ENCODE measurements at regions not wholly inside any gene's neighbourhood (a gene's known extent, or its start where the extent isn't known, plus 50 kb on each side); places are given as distances from the start of the nearest gene placed in this dataset.
"Not testable (repeated sequence)": the region's sequence is repeated elsewhere in the genome, so short reads cannot be mapped to it uniquely, and the experiment has no call there.

DNA sequence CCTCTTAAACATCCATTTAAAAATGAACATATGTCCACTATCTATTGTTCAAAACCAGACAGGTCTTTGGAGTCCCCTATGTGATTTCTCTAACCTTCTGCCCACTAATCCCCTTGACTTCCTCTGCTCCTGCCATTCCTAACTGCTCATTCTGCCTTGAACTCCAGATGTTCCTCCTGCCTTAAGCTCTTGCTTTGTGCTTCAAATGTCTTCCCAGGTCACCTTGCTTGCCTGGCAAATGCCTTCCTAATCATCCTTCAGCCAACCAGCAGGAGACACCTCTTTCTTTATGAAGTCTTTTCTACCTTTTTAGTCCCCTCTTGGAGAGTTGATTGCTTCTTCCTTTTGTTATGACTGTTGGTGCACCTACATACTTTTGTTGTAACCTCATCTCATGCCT is 1043.0 kb upstream of the CHAC2 start:
- DNase-seq (ENCODE audit: low spot score) = no peak

DNA sequence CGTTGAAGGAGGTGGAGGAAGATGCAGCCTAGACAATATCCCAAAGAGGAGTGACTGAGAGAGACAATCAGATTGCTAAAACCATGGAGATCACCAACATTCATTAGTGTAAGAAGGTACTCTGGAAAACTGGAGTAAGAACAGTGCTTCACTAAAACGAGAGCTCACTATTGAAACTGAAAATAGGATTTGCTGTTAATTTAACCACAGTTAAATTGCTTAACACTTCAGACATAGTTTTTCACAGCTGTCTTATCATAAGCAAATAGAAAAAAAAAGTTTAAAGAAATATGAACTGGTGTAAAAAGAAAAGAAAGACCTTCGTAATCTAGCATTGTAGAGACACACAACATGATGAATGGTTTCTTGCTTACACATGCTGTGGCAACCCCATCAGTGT is 1049.8 kb upstream of the CHAC2 start:
- no peak for DNase-seq (ENCODE audit: low spot score)

DNA sequence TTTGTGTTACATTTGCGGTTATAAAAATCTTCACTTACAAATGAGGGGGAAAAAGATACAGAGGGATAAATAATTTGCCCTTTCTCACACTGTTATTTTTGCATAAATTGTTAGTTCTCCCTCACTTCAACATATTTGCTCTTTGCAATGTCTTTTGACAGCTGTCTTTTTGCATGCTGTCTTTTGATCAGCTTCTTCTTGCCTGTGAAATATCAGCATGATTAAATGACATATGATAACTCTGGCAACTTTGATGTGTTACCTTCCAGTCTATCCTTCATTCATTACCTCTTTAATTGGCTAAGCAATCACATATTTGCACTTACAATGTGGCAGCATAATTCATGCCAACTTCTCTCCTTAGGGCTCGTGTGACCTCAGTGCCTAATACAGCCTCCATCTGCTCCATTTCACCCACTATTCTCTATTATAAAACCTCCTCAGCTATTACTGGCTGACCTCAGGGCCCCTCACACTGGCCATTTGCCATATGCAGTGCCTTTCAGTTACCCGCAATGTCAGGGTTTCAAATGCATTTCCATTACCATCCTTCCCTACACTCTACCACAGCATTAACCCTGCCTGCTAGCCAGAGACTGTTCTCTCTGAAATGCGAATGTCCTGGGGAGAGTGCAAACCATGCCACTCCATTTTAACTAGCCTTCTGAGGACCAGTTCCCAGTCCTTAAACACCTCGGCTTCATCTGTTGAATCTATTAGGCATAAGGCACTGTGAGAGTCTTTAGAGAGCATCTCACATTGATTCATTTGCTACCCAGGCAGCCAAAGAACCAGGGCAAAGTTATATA is 1056.6 kb upstream of the CHAC2 start:
- no peak for DNase-seq (ENCODE audit: low spot score)

DNA sequence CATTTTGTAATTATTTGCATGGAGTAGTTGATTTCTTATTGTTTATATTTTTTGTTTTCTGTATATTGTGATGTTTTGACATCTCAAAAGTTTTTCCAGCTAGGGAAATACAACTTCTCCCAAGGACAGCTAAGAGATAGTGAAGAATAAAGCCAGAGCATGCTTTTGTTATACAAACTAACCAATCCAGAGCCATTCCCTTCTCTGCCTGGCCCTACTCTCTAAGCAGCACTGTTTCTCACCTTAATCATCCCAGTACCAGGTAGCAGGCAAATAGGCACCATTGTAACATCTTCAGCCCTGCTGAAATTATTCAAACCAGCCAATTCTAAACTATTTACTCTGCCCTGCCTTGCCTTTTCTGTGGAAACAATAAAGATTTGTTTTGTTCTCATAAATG is 1063.4 kb upstream of the CHAC2 start:
- DNase-seq (ENCODE audit: low spot score) = no peak

DNA sequence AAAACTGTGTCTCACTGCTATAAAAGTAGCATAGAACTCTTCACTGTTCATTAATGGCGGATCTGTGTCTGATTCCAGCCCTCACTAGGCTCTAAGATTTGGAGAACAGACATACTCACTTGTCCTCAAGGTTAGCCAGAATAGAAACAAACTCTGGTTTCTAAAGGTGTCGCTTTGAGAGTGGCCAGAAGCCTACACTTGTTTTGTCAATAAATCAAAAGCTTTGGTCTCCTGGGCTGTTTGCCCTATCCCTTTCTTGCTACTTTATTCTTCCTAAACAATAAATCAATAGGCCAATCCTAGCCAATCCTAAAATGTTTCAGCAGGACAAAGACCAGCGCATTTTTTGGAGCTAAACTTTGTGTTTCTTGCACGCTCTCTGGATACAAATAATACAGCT is 1064.6 kb upstream of the CHAC2 start:
- no peak for DNase-seq (ENCODE audit: low spot score)

DNA sequence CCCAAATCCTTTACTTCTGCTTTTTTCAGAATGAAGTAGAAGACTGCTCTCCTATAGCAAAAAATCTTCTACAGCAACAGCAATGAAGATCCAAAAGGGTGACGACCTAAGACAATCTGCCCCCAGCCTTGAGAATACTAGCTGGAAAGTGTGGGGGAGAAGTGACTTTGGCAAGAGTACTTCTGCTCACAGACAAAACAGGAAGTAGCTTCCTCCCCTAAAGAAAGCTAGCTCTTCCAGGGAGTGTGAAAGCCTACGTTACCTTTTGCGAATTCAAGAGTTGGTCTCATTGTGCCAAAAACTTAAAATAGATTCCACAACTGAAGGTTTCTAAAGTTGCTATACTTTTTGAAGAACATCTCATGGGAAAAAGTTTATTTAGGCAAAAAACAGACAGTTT is 1069.2 kb upstream of the CHAC2 start:
- DNase-seq (ENCODE audit: low spot score) = no peak

DNA sequence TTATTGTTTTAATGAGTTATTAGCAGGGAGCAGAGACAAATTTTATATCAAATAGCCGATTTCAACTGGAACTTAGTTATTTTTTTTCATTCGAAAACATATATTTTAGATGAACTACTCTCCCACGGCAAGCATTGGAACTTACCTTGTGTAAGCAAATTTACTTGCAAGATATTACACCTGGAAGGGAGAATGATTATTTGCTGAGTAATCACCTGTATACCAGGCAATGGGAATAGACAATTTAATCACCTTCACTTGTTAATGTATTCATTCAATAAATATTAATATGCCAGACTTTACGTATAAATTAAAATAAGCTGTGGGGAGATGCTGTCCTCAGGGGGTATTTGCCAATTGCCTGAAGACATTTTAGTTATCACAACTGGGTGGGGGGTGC is 1069.9 kb upstream of the CHAC2 start:
- no peak for DNase-seq (ENCODE audit: low spot score)

DNA sequence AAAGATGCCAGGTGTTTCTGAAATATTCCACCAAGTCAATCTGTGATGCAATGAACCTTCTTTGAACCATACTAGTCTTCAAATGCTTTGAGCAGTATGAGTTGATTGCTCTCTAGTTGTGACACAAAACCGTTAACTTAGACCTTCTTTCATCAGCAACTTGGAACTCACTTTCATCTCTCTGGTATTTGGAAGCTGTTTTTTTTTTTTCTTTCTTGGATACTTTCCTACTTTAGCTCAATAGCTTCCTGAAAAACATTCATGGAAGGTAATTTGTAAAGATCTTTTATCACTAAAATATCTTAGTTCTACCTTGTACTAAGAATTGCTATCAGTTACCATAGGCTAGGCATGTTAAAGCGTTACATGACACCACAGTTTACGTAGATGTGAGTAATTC is 1071.9 kb upstream of the CHAC2 start:
- no peak for DNase-seq (ENCODE audit: low spot score)

DNA sequence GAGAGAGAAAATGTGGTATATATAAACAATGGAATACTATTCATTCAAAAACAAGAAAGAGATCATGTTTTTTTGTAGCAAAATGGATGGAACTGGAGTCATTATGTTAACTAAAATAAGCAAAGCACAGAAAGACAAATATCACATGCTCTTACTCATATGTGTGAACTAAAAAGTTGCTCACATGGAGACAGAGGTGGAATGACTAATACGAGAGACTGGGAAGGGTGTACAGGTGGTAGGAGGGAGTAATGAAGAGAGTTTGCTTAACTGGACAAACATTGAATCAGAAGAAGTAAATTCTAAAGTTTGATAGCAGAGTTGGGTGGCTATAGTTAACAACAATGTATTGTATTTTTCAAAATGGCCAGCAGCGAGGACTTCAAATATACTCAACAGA is 1080.7 kb upstream of the CHAC2 start:
- no peak for DNase-seq (ENCODE audit: low spot score)

DNA sequence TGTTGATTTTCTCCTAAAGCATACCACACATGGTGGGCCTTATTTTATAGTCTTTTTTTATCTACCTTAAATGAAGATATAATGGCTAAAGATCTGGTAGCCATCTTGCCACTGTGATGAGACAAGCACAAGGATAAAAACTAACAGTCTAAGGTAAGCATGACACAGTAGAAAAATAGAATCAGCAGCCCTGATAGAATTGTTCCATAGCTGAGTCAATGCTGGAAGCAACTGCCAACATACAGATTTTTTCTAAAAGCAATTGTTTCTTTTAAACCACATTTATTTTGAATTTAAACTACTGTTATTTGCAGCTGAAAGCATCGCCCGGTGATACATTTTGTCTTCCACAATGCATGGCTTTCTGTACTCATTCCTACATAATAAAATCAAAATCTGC is 1091.5 kb upstream of the CHAC2 start:
- DNase-seq (ENCODE audit: low spot score) = no peak

DNA sequence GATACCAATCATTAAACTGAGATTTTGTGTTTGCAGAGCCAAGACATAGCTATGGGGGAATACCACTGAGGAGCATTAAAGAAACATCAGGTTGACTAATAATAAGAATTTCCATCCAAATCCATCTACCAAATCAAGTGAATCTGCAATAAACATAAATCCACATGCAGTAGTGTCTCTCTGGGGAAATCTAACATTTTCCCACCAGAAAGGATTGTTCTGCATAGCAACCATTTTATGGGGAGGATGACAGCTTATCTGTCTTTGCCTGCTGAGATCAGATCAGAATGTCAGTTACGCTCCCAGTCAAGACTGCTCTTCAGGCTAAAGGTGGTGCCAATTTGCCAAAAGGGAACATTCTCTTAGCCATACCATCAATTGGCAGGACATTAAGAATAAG is 1098.9 kb upstream of the CHAC2 start:
- DNase-seq (ENCODE audit: low spot score) = no peak

DNA sequence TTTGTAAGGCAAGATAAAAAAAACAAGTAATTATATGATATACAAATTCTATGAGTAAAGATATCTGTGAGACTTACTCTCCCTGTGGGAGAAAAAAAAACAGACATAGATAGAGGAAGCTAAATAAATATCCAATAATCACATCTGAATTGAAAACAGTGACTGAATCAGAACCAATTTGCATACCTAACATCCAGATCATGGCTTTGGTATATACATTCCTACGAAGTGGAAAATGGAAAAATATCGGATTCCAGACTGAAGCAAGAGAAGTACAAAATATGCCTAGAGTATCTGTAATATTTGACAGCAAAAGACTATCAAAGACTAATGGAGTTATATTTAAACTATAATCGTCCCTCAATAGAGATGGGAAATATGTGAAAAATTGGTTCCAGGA is 1108.1 kb upstream of the CHAC2 start:
- DNase-seq (ENCODE audit: low spot score) = no peak

DNA sequence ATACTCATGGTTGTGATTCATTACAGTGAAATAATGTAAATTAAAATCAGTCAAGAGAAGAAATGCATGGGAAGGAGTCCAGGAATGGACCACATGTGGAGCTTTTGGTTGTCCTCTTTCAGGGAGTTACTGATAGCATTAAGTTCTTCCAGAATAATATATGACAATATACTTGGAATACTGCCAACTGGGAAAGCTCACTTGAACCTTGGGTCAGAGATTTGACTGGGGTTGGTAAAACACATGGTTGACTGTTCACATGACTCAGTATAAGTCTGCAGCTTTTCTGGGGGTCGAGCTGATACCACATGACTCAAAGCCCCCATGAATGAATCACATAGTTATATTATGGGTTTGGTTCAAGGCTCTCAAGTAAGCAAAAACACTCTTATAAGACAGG is 1109.0 kb upstream of the CHAC2 start:
- no peak for DNase-seq (ENCODE audit: low spot score)

DNA sequence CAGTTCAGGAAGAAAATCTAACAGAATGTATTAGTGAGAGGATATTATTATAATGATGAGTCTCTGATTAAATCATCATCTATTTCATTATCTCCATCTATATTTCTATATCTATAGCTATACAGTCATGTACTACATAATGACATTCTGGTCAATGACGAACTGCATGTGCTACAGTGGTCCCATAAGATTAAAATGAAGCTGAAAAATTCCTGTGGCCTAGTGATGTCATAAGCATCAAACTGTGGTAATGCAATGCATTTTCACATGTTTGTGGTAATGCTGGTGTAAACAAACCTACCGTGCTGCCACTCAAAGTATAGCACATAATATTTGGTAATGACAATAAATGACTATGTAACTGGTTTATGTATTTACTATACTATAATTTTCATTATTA is 1127.9 kb upstream of the CHAC2 start:
- DNase-seq (ENCODE audit: low spot score) = no peak

DNA sequence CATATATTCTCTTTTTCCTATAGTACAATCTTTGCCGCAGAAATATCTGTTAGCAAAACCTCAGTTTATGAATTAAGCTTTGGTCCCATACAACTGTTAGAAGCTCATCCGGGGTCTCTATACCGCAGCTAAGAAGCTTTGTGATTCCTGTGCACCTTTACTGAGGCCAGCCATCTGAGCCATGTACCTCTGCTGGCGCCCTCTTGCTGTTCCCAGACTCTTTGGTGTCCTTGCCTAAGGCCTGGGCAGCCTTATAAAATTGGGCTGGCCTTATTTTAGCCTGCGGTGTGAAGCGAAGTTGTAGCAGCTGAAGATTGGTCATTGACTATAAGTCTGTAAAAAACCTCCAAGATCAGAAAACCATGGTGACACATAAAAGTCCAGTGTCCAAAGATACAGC is 1135.1 kb upstream of the CHAC2 start:
- no peak for DNase-seq (ENCODE audit: low spot score)

DNA sequence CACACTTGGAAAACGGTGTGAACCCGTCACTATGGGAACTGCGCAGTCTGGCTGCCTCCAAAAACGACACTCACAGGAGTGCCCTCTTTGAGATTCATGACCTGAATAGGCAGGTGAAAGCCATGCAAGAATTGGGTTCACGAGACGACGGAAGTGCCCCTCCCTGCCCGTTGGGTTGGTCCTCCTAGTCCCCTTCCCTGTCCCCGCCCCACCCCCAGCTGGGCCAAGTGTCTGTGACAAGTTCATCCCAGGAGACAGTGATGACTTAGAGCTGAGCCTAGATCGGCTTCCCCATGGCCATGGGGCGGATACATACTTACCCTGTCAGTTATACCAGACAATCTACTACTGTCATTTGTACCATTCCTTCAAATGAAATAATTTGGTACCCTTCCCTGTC is 1137.7 kb upstream of the CHAC2 start:
- no peak for DNase-seq (ENCODE audit: low spot score)

DNA sequence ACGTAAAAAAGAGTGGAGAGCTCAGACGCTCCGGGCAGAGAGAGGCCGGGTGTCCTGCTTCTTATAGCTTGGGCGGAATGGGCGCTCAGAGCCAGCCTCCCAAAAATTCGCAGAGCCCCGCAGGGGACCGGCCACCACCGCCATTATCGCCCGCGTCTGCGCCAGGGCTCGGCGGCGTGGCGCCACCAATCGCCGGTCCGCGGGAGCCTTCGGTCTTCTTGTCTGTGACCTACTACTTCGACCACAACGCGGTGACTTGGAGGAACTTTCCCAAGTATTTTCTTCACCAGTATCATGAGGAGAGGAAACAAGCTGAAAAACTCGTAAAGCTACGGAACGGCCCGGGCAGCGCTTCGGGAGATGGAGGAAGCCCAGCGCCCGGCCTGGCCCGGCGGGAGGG is 1138.1 kb upstream of the CHAC2 start:
- no peak for DNase-seq (ENCODE audit: low spot score)

DNA sequence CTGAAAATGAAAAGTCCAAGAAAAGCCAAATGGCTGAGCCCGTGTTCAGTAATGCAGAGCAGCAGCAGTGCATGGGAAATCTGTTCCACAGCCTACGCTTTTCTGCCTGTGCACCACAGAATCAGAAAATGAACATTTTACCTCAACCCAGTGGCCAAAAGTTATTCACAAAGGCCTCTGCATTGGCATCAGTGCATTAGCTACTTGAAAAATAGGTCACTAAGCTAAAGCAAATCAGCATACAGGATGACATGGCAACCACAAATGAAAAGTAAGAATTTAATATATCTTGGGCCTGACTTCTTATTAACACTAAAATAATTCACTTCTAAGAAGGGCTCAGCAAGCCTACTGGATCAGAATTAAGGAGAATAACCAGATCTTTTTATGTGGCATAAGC is 1145.3 kb upstream of the CHAC2 start:
- no peak for DNase-seq (ENCODE audit: low spot score)

DNA sequence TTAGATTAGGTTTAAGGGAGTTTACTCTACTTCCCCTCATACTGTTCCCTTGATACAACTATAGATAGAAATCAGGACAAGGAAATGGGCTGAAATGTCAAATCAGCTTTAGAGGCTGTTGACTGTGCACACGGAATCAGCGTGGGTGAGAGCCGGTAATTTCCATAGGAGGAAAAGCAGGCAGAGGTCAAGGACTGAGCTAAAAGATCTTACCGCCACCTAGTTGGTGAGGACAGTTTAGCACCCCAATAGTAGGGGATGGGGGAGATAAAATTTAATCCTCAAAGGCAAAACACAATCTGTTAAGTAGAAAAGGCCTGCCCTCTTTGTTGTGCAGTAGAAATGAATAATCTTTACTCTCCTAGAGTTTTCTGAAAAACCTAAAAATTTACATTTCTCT is 1154.5 kb upstream of the CHAC2 start:
- DNase-seq (ENCODE audit: low spot score) = peak; percentile 50

DNA sequence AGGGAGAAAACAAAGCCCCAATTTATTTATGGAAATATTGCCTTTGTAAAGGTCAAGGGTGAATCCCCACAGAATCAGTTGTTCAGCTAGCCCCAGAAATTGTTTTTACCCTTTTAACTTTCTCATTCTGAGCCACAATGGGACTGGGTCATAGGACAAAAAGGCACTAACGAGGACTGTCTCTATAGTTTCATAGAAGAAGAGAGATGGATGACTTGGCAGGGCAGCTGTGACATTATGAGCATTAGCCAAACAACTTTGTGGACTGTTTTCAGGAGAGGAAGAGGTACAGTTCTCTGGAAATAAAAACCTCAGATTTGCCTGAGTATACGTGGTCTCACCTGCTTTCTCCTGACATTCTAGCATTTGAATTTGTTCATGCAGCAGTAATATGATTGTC is 1155.8 kb upstream of the CHAC2 start:
- no peak for DNase-seq (ENCODE audit: low spot score)

DNA sequence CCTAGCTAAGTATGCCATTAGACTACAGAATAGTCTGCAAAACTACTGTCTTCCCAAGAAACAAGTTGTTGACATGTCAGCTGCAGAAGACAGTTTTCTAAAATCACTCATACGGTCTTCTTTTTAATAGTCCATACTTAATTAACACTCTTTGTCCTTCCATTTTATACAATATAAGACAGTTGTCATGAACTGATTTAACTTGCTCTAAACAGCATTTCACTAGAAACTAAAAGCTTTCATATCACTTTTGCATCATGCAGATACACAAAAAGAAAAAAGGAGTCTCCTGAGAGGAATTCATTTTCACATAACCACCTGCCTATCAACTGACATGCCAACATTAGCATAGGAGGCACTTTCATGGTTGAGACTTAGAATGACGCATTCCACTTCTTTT is 1159.6 kb upstream of the CHAC2 start:
- DNase-seq (ENCODE audit: low spot score) = no peak

DNA sequence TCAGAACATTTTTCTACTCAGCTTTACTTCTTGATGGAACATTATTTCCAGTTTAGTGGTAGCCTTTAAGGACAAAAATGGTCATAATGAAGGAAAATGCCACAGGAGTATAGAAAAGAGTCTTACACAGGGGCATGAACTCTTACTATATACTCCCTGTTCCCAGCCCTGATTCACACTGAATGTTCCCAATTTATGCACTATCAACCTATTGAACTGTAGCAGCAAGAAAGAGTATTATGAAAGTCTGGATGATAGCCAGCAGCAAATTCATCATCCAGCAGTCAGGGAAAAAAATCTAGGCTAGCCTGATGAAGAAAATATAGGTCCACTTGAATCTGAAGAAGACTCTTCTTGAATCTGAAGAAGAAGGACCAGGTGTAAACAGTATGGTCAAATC is 1170.3 kb upstream of the CHAC2 start:
- no peak for DNase-seq (ENCODE audit: low spot score)

DNA sequence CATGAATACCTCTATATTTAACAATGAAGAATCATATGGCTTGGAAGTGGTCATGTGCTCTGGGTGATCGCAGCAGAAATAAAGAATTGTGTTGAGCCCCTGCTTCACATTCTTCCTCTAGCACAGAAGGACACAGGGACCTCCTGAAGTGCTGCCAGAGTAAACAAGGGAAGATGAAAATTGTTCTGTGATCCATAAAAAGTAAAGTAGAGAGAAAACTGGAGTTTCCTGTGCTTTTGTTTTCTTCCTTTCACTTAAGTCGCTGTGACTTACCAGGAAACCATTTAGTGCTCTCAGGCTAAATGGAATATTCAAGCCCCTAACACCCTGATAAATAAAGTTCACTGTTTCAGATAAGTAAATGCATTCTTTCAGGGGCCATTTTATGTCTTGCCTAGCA is 1173.6 kb upstream of the CHAC2 start:
- DNase-seq (ENCODE audit: low spot score) = no peak

DNA sequence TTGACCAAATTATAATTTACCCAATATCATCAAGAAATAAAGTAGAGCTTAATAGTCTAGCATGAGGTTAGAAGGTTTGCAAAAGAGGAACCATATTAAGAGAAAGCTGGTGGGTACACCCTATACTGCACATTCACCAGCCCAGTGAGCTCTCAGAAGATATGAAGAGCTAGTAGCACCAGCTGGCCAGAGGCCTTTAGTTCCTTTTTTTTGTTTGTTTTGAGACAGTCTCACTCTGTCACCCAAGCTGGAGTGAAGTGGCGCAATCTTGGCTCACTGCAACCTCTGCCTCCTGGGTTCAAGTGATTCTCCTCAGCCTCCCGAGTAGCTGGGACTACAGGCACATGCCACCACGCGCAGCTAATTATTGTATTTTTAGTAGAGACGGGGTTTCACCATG is 1183.5 kb upstream of the CHAC2 start:
- DNase-seq (ENCODE audit: low spot score) = not testable (repeated sequence)

All from HT-29 (cell line).